A549 (cell line): ENCODE measurements at regions not wholly inside any gene's neighbourhood (a gene's known extent, or its start where the extent isn't known, plus 50 kb on each side); places are given as distances from the start of the nearest gene placed in this dataset.

Source experiments
- ATAC-seq, 2 experiments: fragments of 200-7000 bp in 1 of 2; fragments of >200 bp in 1 of 2; cut with Nextera tagmentation in 1 of 2; cut with Tn5 transposase in 1 of 2; 3 replicates each; pipeline versions ENCODE4 v1.8.0 to v1.9.1; 2018 to 2020; ENCODE audit warnings: mild to moderate bottlenecking in 1 of 2, moderate library complexity in 1 of 2
- CTCF ChIA-PET: fragments of 300-600 bp; sonication (Branson Sonifier 250); formaldehyde crosslinking; extraction: SDS; loops from one replicate; lab custom pipeline; 2021; ENCODE audit warnings: antibody characterized with exemption, inconsistent platforms; lab: Yijun Ruan, JAX
- POLR2A ChIA-PET: fragments of 350-600 bp; formaldehyde crosslinking; extraction: SDS; loops from one replicate; lab custom pipeline; 2021; ENCODE audit warnings: antibody characterized with exemption, inconsistent platforms; lab: Yijun Ruan, JAX
- DNase-seq, 2 experiments: peaks; one replicate each; pipeline versions ENCODE4 v3.0.0 to v3.0.0-alpha.2; 2011 to 2016; ENCODE audit warnings: low read depth in 1 of 2, low spot score in 1 of 2
- FAIRE-seq: peaks from 2 replicates; lab custom pipeline; 2011; peaks lifted over from hg19 to GRCh38; lab: Jason Lieb, UNC
- H3K27ac ChIP-seq, 2 experiments: fragments of >200 bp; sonication (Bioruptor Twin); formaldehyde crosslinking; 3 replicates each; pipeline ENCODE4 v1.5.1; 2016 to 2017
- H3K4me1 ChIP-seq: fragments of >200 bp; sonication (Bioruptor Twin); formaldehyde crosslinking; 3 replicates; pipeline ENCODE4 v1.6.1; 2016
- H3K4me2 ChIP-seq: fragments of >200 bp; sonication (Bioruptor Twin); formaldehyde crosslinking; 3 replicates; pipeline ENCODE4 v1.6.1; 2016
- H3K4me3 ChIP-seq: fragments of >200 bp; sonication (Bioruptor Twin); formaldehyde crosslinking; 3 replicates; pipeline ENCODE4 v1.5.1; 2016
- H3K9me3 ChIP-seq: fragments of >200 bp; sonication (Bioruptor Twin); formaldehyde crosslinking; 3 replicates; pipeline ENCODE4 v1.6.1; 2016
- CEBPB ChIP-seq, 2 experiments: fragments of >200 bp in 1 of 2; sonication (Bioruptor Twin) in 1 of 2; formaldehyde crosslinking in 1 of 2; IDR thresholded peaks; 2 replicates each; pipeline ENCODE4 v1.6.1; 2012 to 2016
- FOXS1 ChIP-seq: fragments of 250-450 bp; sonication (Bioruptor Pico); IDR thresholded peaks from 2 replicates; pipeline ENCODE4 v1.5.0; 2020; ENCODE audit warnings: mild to moderate bottlenecking, moderate library complexity
- HDAC2 ChIP-seq: fragments of 200-600 bp; sonication (generic); IDR thresholded peaks from 2 replicates; pipeline ENCODE4 v1.6.1; 2016
- HOXB13 ChIP-seq: fragments of 250-450 bp; sonication (Bioruptor Pico); IDR thresholded peaks from 2 replicates; pipeline ENCODE4 v1.5.0; 2020; ENCODE audit warnings: low read depth, mild to moderate bottlenecking, moderate library complexity
- HOXB5 ChIP-seq: fragments of 250-450 bp; sonication (Bioruptor Pico); IDR thresholded peaks from 2 replicates; pipeline ENCODE4 v1.5.0; 2020; ENCODE audit warnings: mild to moderate bottlenecking, moderate library complexity
- MAFK ChIP-seq: fragments of 450-650 bp; IDR thresholded peaks from 2 replicates; pipeline ENCODE4 v1.6.1; 2014; ENCODE audit not compliant: partially characterized antibody
- POLR2AphosphoS2 ChIP-seq: conservative IDR thresholded peaks from 2 replicates; pipeline ENCODE4 v1.6.1; 2012; ENCODE audit warnings: low read length, improper control_type of control experiment, inconsistent platforms
- RCOR1 ChIP-seq: fragments of 150-350 bp; IDR thresholded peaks from 2 replicates; pipeline ENCODE4 v1.6.1; 2014; ENCODE audit warnings: antibody characterized with exemption, low read length, low read depth
- SREBF2 ChIP-seq: fragments of 450-650 bp; IDR thresholded peaks from 2 replicates; pipeline ENCODE4 v1.6.1; 2014; ENCODE audit warnings: mild to moderate bottlenecking, moderate library complexity
- ZC3H11A ChIP-seq: fragments of 450-650 bp; IDR thresholded peaks from 2 replicates; pipeline ENCODE4 v1.6.1; 2014; ENCODE audit warnings: antibody characterized with exemption, mild to moderate bottlenecking
- ZFP36 ChIP-seq: fragments of 450-650 bp; IDR thresholded peaks from 2 replicates; pipeline ENCODE4 v1.6.1; 2014; ENCODE audit warnings: borderline replicate concordance; ENCODE audit not compliant: partially characterized antibody
- ZSCAN20 ChIP-seq: fragments of 250-450 bp; sonication (Bioruptor Pico); IDR thresholded peaks from 2 replicates; pipeline ENCODE4 v1.8.0; 2022; ENCODE audit warnings: mild to moderate bottlenecking, moderate library complexity
- WGBS: methylation state at CpG from one replicate; pipeline ENCODE4 v1.1.6; 2017; ENCODE audit errors: missing lambda C conversion rate; 5-methylcytosine and 5-hydroxymethylcytosine counted together
- TF ChIP-seq, protein P1 (sequence below): IDR thresholded peaks from 2 replicates; pipeline ENCODE4 v1.6.1; 2012; ENCODE audit warnings: low read depth, borderline replicate concordance
- TF ChIP-seq, protein P2 (sequence below): fragments of >200 bp; sonication (Bioruptor Twin); formaldehyde crosslinking; IDR thresholded peaks from 3 replicates; pipeline ENCODE4 v1.5.1; 2016
- TF ChIP-seq, protein P3 (sequence below): fragments of 250-450 bp; sonication (Bioruptor Pico); IDR thresholded peaks from 2 replicates; pipeline ENCODE4 v1.5.0; 2020; ENCODE audit warnings: low read depth, mild to moderate bottlenecking, moderate library complexity
- TF ChIP-seq, protein P4 (sequence below): fragments of 200-600 bp; sonication (generic); IDR thresholded peaks from 2 replicates; pipeline ENCODE4 v1.6.1; 2016; ENCODE audit warnings: antibody characterized with exemption, mild to moderate bottlenecking, moderate library complexity
- TF ChIP-seq, protein P5 (sequence below): fragments of 150-350 bp; IDR thresholded peaks from 2 replicates; pipeline ENCODE4 v1.6.1; 2014; ENCODE audit warnings: low read depth, mild to moderate bottlenecking, low read length
- TF ChIP-seq, protein P6 (sequence below): fragments of >200 bp; sonication (Bioruptor Twin); formaldehyde crosslinking; IDR thresholded peaks from 3 replicates; pipeline ENCODE4 v1.6.1; 2016

DNA sequence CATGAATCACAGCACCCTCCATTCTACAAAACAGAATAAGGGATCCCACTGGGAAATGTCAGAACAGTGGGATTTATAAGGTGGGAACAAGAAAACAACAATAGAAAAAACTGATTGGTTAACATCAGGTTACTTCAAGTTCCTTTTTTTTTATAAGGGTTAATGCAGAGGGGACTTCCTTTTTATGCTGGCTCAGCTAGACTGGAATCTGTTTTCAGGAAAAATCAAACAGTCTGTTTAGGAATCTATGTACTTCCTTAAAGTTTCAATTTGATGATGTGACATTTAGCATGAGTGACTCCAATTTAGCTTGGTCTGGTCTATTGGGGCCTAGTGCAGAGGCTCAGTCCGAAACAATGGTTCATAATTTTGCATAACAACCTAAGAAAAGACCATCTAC, 192.9 kb downstream of the ADGRA3 start:
- H3K4me3 ChIP-seq, result no peak overlapping the region
- WGBS, result 64% methylated on average over 1 of the region's 1 CpG
- ChIA-PET POLR2A (no interaction called here), CTCF (no interaction called here)
- H3K9me3 ChIP-seq, result no peaks in the 10 kb centered on the region
- no peaks in the 10 kb centered on the region for H3K4me1 ChIP-seq
- ATAC-seq (no peak), DNase-seq (no peak), FAIRE-seq (no peak)
- TF ChIP-seq HOXB5, result no peak
- TF ChIP-seq SREBF2, result no peak
- no peak for TF ChIP-seq ZFP36
- peak; percentile 31 for TF ChIP-seq MAFK
- H3K4me2 ChIP-seq, result no peak overlapping the region
- H3K27ac ChIP-seq, result no peak overlapping the region

DNA sequence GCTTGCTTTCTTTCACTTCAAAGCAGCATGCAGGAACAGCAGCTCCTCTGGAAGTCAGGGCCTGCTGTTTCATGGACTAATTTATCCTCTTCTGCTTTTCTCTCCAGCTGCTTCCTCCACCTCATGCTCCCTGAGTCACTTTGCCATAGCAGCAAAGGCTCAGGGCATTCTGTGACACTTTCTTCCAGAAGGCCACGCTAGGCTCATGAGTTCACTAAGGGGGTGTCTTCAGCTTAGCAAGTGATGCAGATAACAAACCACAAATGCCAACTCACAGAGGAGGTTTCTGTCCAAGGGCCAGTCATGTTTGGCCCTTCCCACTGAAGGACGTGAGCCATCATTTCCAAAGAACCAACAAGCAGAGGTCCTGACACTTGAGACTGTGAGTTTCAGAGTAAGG, 200.2 kb downstream of the ADGRA3 start:
- CTCF ChIA-PET, result no interaction called here
- no peak for DNase-seq

More for the DNA sequence above, 200.2 kb downstream of the ADGRA3 start:
- no peak overlapping the region for H3K27ac ChIP-seq
- no peak for FAIRE-seq
- ATAC-seq, result no peak
- H3K4me3 ChIP-seq, result no peak overlapping the region
- POLR2A ChIA-PET, result no interaction called here
- no peak overlapping the region for H3K4me2 ChIP-seq
- no peaks in the 10 kb centered on the region for H3K4me1 ChIP-seq
- 78% methylated on average over 1 of the region's 2 CpGs for WGBS
- TF ChIP-seq, protein P1, sequence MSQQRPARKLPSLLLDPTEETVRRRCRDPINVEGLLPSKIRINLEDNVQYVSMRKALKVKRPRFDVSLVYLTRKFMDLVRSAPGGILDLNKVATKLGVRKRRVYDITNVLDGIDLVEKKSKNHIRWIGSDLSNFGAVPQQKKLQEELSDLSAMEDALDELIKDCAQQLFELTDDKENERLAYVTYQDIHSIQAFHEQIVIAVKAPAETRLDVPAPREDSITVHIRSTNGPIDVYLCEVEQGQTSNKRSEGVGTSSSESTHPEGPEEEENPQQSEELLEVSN, result no peak
- TF ChIP-seq HOXB13 (CRISPR knock-in tag) (no peak), RCOR1 (no peak), ZC3H11A (no peak), ZSCAN20 (CRISPR knock-in tag) (no peak), POLR2AphosphoS2 (no peak), FOXS1 (CRISPR knock-in tag) (no peak), CEBPB (IDR thresholded peaks at IDR 0.05) (no peak), SREBF2 (no peak), HDAC2 (no peak)
- TF ChIP-seq, protein P2, sequence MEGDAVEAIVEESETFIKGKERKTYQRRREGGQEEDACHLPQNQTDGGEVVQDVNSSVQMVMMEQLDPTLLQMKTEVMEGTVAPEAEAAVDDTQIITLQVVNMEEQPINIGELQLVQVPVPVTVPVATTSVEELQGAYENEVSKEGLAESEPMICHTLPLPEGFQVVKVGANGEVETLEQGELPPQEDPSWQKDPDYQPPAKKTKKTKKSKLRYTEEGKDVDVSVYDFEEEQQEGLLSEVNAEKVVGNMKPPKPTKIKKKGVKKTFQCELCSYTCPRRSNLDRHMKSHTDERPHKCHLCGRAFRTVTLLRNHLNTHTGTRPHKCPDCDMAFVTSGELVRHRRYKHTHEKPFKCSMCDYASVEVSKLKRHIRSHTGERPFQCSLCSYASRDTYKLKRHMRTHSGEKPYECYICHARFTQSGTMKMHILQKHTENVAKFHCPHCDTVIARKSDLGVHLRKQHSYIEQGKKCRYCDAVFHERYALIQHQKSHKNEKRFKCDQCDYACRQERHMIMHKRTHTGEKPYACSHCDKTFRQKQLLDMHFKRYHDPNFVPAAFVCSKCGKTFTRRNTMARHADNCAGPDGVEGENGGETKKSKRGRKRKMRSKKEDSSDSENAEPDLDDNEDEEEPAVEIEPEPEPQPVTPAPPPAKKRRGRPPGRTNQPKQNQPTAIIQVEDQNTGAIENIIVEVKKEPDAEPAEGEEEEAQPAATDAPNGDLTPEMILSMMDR, result no peak
- TF ChIP-seq, protein P3, sequence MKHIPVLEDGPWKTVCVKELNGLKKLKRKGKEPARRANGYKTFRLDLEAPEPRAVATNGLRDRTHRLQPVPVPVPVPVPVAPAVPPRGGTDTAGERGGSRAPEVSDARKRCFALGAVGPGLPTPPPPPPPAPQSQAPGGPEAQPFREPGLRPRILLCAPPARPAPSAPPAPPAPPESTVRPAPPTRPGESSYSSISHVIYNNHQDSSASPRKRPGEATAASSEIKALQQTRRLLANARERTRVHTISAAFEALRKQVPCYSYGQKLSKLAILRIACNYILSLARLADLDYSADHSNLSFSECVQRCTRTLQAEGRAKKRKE (CRISPR knock-in tag), result no peak
- TF ChIP-seq, protein P4, sequence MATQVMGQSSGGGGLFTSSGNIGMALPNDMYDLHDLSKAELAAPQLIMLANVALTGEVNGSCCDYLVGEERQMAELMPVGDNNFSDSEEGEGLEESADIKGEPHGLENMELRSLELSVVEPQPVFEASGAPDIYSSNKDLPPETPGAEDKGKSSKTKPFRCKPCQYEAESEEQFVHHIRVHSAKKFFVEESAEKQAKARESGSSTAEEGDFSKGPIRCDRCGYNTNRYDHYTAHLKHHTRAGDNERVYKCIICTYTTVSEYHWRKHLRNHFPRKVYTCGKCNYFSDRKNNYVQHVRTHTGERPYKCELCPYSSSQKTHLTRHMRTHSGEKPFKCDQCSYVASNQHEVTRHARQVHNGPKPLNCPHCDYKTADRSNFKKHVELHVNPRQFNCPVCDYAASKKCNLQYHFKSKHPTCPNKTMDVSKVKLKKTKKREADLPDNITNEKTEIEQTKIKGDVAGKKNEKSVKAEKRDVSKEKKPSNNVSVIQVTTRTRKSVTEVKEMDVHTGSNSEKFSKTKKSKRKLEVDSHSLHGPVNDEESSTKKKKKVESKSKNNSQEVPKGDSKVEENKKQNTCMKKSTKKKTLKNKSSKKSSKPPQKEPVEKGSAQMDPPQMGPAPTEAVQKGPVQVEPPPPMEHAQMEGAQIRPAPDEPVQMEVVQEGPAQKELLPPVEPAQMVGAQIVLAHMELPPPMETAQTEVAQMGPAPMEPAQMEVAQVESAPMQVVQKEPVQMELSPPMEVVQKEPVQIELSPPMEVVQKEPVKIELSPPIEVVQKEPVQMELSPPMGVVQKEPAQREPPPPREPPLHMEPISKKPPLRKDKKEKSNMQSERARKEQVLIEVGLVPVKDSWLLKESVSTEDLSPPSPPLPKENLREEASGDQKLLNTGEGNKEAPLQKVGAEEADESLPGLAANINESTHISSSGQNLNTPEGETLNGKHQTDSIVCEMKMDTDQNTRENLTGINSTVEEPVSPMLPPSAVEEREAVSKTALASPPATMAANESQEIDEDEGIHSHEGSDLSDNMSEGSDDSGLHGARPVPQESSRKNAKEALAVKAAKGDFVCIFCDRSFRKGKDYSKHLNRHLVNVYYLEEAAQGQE, result no peak
- TF ChIP-seq, protein P5, sequence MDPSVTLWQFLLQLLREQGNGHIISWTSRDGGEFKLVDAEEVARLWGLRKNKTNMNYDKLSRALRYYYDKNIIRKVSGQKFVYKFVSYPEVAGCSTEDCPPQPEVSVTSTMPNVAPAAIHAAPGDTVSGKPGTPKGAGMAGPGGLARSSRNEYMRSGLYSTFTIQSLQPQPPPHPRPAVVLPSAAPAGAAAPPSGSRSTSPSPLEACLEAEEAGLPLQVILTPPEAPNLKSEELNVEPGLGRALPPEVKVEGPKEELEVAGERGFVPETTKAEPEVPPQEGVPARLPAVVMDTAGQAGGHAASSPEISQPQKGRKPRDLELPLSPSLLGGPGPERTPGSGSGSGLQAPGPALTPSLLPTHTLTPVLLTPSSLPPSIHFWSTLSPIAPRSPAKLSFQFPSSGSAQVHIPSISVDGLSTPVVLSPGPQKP, result no peak
- TF ChIP-seq, protein P6, sequence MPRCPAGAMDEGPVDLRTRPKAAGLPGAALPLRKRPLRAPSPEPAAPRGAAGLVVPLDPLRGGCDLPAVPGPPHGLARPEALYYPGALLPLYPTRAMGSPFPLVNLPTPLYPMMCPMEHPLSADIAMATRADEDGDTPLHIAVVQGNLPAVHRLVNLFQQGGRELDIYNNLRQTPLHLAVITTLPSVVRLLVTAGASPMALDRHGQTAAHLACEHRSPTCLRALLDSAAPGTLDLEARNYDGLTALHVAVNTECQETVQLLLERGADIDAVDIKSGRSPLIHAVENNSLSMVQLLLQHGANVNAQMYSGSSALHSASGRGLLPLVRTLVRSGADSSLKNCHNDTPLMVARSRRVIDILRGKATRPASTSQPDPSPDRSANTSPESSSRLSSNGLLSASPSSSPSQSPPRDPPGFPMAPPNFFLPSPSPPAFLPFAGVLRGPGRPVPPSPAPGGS, result no peak
- no peaks in the 10 kb centered on the region for H3K9me3 ChIP-seq
